Activated CD8-positive, alpha-beta memory T cell treated with anti-CD3 and anti-CD28 coated beads, Interleukin-2, amount 50 U/mL, for 1 hour (primary cell): ENCODE measurements at regions not wholly inside any gene's neighbourhood (a gene's known extent, or its start where the extent isn't known, plus 50 kb on each side); places are given as distances from the start of the nearest gene placed in this dataset.
"Not testable (repeated sequence)": the region's sequence is repeated elsewhere in the genome, so short reads cannot be mapped to it uniquely, and the experiment has no call there.

Experiments used
- DNase-seq: peaks from one replicate; pipeline ENCODE4 v3.0.0-alpha.2; 2020; ENCODE audit errors: extremely low read depth

- DNase-seq, result no peak
Measured at GRCh38 chr3:101996832-101997231, 147.5 kb downstream of the NFKBIZ start.

GRCh38 chr3:101998256-101998926 is 149.1 kb downstream of the NFKBIZ start:
- DNase-seq, result no peak

- DNase-seq, result no peak
Measured at GRCh38 chr3:101999177-101999779, 150.0 kb downstream of the NFKBIZ start.

- DNase-seq, result no peak
Measured at GRCh38 chr3:102000620-102001209, 151.4 kb downstream of the NFKBIZ start.

- no peak for DNase-seq
Measured at GRCh38 chr3:102002056-102002455, 152.7 kb downstream of the NFKBIZ start.

GRCh38 chr3:102004561-102004960 is 155.2 kb downstream of the NFKBIZ start:
- no peak for DNase-seq

GRCh38 chr3:102005551-102005950 is 156.2 kb downstream of the NFKBIZ start:
- no peak for DNase-seq

GRCh38 chr3:102006812-102007485 is 157.6 kb downstream of the NFKBIZ start:
- no peak for DNase-seq

- DNase-seq, result not testable (repeated sequence)
Measured at GRCh38 chr3:102008436-102008835, 159.1 kb downstream of the NFKBIZ start.

- no peak for DNase-seq
Measured at GRCh38 chr3:102016417-102016816, 167.1 kb downstream of the NFKBIZ start.

- no peak for DNase-seq
Measured at GRCh38 chr3:102017784-102018183, 168.5 kb downstream of the NFKBIZ start.

- DNase-seq, result no peak
Measured at GRCh38 chr3:102018551-102018950, 169.2 kb downstream of the NFKBIZ start.

- DNase-seq, result no peak
Measured at GRCh38 chr3:102020735-102021134, 171.4 kb downstream of the NFKBIZ start.

GRCh38 chr3:102024270-102024904 is 175.1 kb downstream of the NFKBIZ start:
- no peak for DNase-seq

GRCh38 chr3:102025606-102026270 is 176.4 kb downstream of the NFKBIZ start:
- DNase-seq, result no peak

GRCh38 chr3:102026656-102027055 is 177.3 kb downstream of the NFKBIZ start:
- no peak for DNase-seq

- DNase-seq, result no peak
Measured at GRCh38 chr3:102030661-102031060, 181.3 kb downstream of the NFKBIZ start.

- no peak for DNase-seq
Measured at GRCh38 chr3:102031834-102032233, 182.5 kb downstream of the NFKBIZ start.

GRCh38 chr3:102032491-102033383 is 183.4 kb downstream of the NFKBIZ start:
- no peak for DNase-seq

- no peak for DNase-seq
Measured at GRCh38 chr3:102034639-102035451, 185.5 kb downstream of the NFKBIZ start.
